ENCODE measurements at regions not wholly inside any gene's neighbourhood (a gene's known extent, or its start where the extent isn't known, plus 50 kb on each side); places are given as distances from the start of the nearest gene placed in this dataset.

GRCh38 chr3:167057581-167057980 lies 322.5 kb downstream of the ZBBX start:
- intact Hi-C loops (cut with micrococcal nuclease; ENCODE audit: unreplicated experiment) (no loop called here), in situ Hi-C loops (cut with HindIII; ENCODE audit: extremely low pct_ligation_motif_present, low pct_unique_long_range_greater_than_20kb) (no loop called here)
- Histone ChIP-seq H2AFZ (ENCODE audit: low read length) (no peak overlapping the region), H3K27ac (ENCODE audit: extremely low read length, insufficient read depth, low read length) (no peak overlapping the region), H3K36me3 (replicated peaks in 1 of 2; ENCODE audit: control insufficient read depth in 1 of 2, insufficient read depth in 2 of 2, low read length in 2 of 2) (no peaks in the 10 kb centered on the region), H3K4me1 (ENCODE audit: insufficient read depth, low read length) (no peaks in the 10 kb centered on the region), H3K9ac (ENCODE audit: insufficient read depth, low read depth, low read length) (no peak overlapping the region), H3K27me3 (ENCODE audit: control insufficient read depth in 1 of 2, insufficient read depth in 2 of 2, low read length in 2 of 2) (no peaks in the 10 kb centered on the region), H3K4me3 (replicated peaks in 1 of 3; ENCODE audit: insufficient read depth in 1 of 3, low read depth in 2 of 3, low read length in 3 of 3) (no peak overlapping the region), H3K9me3 (ENCODE audit: low read length) (peaks cover 20% of the 10 kb centered on the region; the same call in 1 of the 2 replicates), H3K4me2 (ENCODE audit: low read depth, low read length) (no peak overlapping the region), H4K20me1 (ENCODE audit: insufficient read depth, low read length) (no peaks in the 10 kb centered on the region), H3K79me2 (ENCODE audit: insufficient read depth, low read length) (no peaks in the 10 kb centered on the region)
- TF ChIP-seq ZNF501 (CRISPR knock-in tag; IDR thresholded peaks at IDR 0.05), result no peak
- TF ChIP-seq MAFG (CRISPR knock-in tag; IDR thresholded peaks at IDR 0.05), result no peak
- TF ChIP-seq MTF2 (CRISPR knock-in tag; IDR thresholded peaks at IDR 0.05; ENCODE audit: borderline replicate concordance), result no peak
- TF ChIP-seq ZNF276 (CRISPR knock-in tag; IDR thresholded peaks at IDR 0.05; ENCODE audit: low read depth), result no peak
- TF ChIP-seq ELF1 (CRISPR knock-in tag; IDR thresholded peaks at IDR 0.05), result no peak
- TF ChIP-seq ZNF609 (CRISPR knock-in tag; IDR thresholded peaks at IDR 0.05; ENCODE audit: borderline replicate concordance), result no peak
- TF ChIP-seq ZNF362 (CRISPR knock-in tag; IDR thresholded peaks at IDR 0.05; ENCODE audit: borderline replicate concordance), result no peak
- TF ChIP-seq FOXM1 (CRISPR knock-in tag; IDR thresholded peaks at IDR 0.05), result no peak
- TF ChIP-seq BHLHE40 (IDR thresholded peaks at IDR 0.05; ENCODE audit: low read length), result no peak
- TF ChIP-seq ZSCAN25 (CRISPR knock-in tag; IDR thresholded peaks at IDR 0.05), result no peak
- no peak for TF ChIP-seq ZNF432 (CRISPR knock-in tag; IDR thresholded peaks at IDR 0.05; ENCODE audit: borderline replicate concordance)
- no peak for TF ChIP-seq ZKSCAN1 (IDR thresholded peaks at IDR 0.05; ENCODE audit: low read length)
- no peak for TF ChIP-seq NFE2 (CRISPR knock-in tag; IDR thresholded peaks at IDR 0.05)
- TF ChIP-seq GTF2F1 (IDR thresholded peaks at IDR 0.05; ENCODE audit: low read length), result no peak
- no peak for TF ChIP-seq FOXK2 (IDR thresholded peaks at IDR 0.05)
- TF ChIP-seq ZFP90 (CRISPR knock-in tag; IDR thresholded peaks at IDR 0.05; ENCODE audit: borderline replicate concordance), result no peak
- TF ChIP-seq XBP1 (CRISPR knock-in tag; IDR thresholded peaks at IDR 0.05), result no peak
- TF ChIP-seq MYC (CRISPR knock-in tag; IDR thresholded peaks at IDR 0.05; ENCODE audit: borderline replicate concordance), result no peak
- FAIRE-seq (no peak), ATAC-seq (no peak), DNase-seq (ENCODE audit: low spot score) (no peak)
- BruUV-seq (replicated peaks), result no TSS peak
- ChIA-PET POLR2A (no interaction called here), CTCF (ENCODE audit: low intra/inter-chr PET ratio, low total read pairs) (no interaction called here)
- WGBS (ENCODE audit: low lambda C conversion rate), result 0% methylated on average over 1 of the region's 1 CpG

Data from HepG2 (cell line).